OCI-LY3 (cell line): ENCODE measurements at regions not wholly inside any gene's neighbourhood (a gene's known extent, or its start where the extent isn't known, plus 50 kb on each side); places are given as distances from the start of the nearest gene placed in this dataset.

Experiments
- H2AFZ ChIP-seq: fragments of 200-600, 300-600 bp; shearing (Covaris generic); 2 replicates; pipeline ENCODE4 v1.6.0; 2014; ENCODE audit warnings: antibody characterized with exemption, low read depth, low read length
- H3K27ac ChIP-seq: fragments of 200-600, 300-600 bp; sonication (generic); 2 replicates; pipeline ENCODE4 v1.5.1; 2014; ENCODE audit warnings: mild to moderate bottlenecking, low read length, moderate library complexity, mixed read lengths
- H3K27me3 ChIP-seq: fragments of 200-600, 300-600 bp; sonication (generic); 2 replicates; pipeline ENCODE4 v1.6.1; 2014; ENCODE audit warnings: low read depth, low read length, mixed read lengths
- H3K36me3 ChIP-seq: fragments of 200-600, 300-600 bp; sonication (generic); replicated peaks from 2 replicates; pipeline ENCODE3; 2014; ENCODE audit warnings: low read depth, low read length, mixed read lengths
- H3K4me1 ChIP-seq: fragments of 300-600, 200-600 bp; sonication (generic); 2 replicates; pipeline ENCODE4 v1.6.1; 2014; ENCODE audit warnings: low read length, mixed read lengths
- H3K4me2 ChIP-seq: fragments of 200-600, 300-600 bp; sonication (generic); 2 replicates; pipeline ENCODE4 v1.6.1; 2014; ENCODE audit warnings: low read length, mixed read lengths
- H3K4me3 ChIP-seq: fragments of 300-600, 200-600 bp; sonication (generic); 2 replicates; pipeline ENCODE4 v1.5.1; 2014; ENCODE audit warnings: antibody characterized with exemption, mild to moderate bottlenecking, low read length, moderate library complexity
- H3K79me2 ChIP-seq: fragments of 300-600, 200-600 bp; shearing (Covaris generic); 2 replicates; pipeline ENCODE4 v1.6.1; 2014; ENCODE audit warnings: mild to moderate bottlenecking, low read length, mixed read lengths
- H3K9ac ChIP-seq: fragments of 300-600, 200-600 bp; shearing (Covaris generic); 2 replicates; pipeline ENCODE4 v1.6.0; 2014; ENCODE audit warnings: mild to moderate bottlenecking, low read length, moderate library complexity
- H3K9me3 ChIP-seq: fragments of 200-600, 300-600 bp; shearing (Covaris generic); 2 replicates; pipeline ENCODE4 v1.6.1; 2014; ENCODE audit warnings: low read length, mixed read lengths; ENCODE audit not compliant: insufficient read depth
- H4K20me1 ChIP-seq: fragments of 200-600, 300-600 bp; sonication (generic); 2 replicates; pipeline ENCODE4 v1.6.1; 2016; ENCODE audit warnings: low read length, mixed read lengths; ENCODE audit not compliant: insufficient read depth
- CTCF ChIP-seq: fragments of 200-600, 300-600 bp; sonication (generic); IDR thresholded peaks from 2 replicates; pipeline ENCODE4 v1.5.1; 2014; ENCODE audit warnings: antibody characterized with exemption, low read length, low read depth
- EZH2phosphoT487 ChIP-seq: fragments of 200-600 bp; shearing (Covaris generic); IDR thresholded peaks from 2 replicates; pipeline ENCODE4 v1.6.1; 2018; ENCODE audit warnings: antibody characterized with exemption, mixed run types, low read depth

GRCh38 chr3:55159711-55160110 is 231.9 kb upstream of the LRTM1 start:
- no peak overlapping the region for H3K4me3 ChIP-seq
- H3K27ac ChIP-seq = no peak overlapping the region
- no peak for TF ChIP-seq CTCF
- no peak for TF ChIP-seq EZH2phosphoT487
- H3K27me3 ChIP-seq = no peaks in the 10 kb centered on the region
- H3K36me3 ChIP-seq = no peaks in the 10 kb centered on the region
- no peaks in the 10 kb centered on the region for H3K79me2 ChIP-seq
- no peaks in the 10 kb centered on the region for H3K4me1 ChIP-seq
- H3K4me2 ChIP-seq = no peak overlapping the region
- H2AFZ ChIP-seq = no peak overlapping the region
- H3K9me3 ChIP-seq = no peaks in the 10 kb centered on the region
- no peak overlapping the region for H3K9ac ChIP-seq
- H4K20me1 ChIP-seq = 0 out of 2 replicates have a peak, but pooled peaks cover 2% of the 10 kb centered on the region

GRCh38 chr3:55159016-55159415 is 231.2 kb upstream of the LRTM1 start:
- no peak overlapping the region for H3K9ac ChIP-seq
- H3K27me3 ChIP-seq = no peaks in the 10 kb centered on the region
- TF ChIP-seq EZH2phosphoT487 = no peak
- TF ChIP-seq CTCF = no peak
- 0 out of 2 replicates have a peak, but pooled peaks cover 2% of the 10 kb centered on the region for H4K20me1 ChIP-seq
- no peak overlapping the region for H3K27ac ChIP-seq
- no peak overlapping the region for H2AFZ ChIP-seq
- no peaks in the 10 kb centered on the region for H3K36me3 ChIP-seq
- no peaks in the 10 kb centered on the region for H3K79me2 ChIP-seq
- H3K4me2 ChIP-seq = no peak overlapping the region
- no peaks in the 10 kb centered on the region for H3K4me1 ChIP-seq
- no peak overlapping the region for H3K4me3 ChIP-seq
- H3K9me3 ChIP-seq = no peaks in the 10 kb centered on the region

- H3K9me3 ChIP-seq = no peaks in the 10 kb centered on the region
- no peak overlapping the region for H3K4me2 ChIP-seq
- no peaks in the 10 kb centered on the region for H3K27me3 ChIP-seq
- no peak overlapping the region for H3K4me3 ChIP-seq
- H3K27ac ChIP-seq = no peak overlapping the region
- no peak overlapping the region for H2AFZ ChIP-seq
- no peaks in the 10 kb centered on the region for H3K4me1 ChIP-seq
- no peak overlapping the region for H3K9ac ChIP-seq
- no peaks in the 10 kb centered on the region for H3K79me2 ChIP-seq
- no peaks in the 10 kb centered on the region for H3K36me3 ChIP-seq
- TF ChIP-seq EZH2phosphoT487 (no peak), CTCF (no peak)
- H4K20me1 ChIP-seq = 0 out of 2 replicates have a peak, but pooled peaks cover 2% of the 10 kb centered on the region
These were observed 230.5 kb upstream of the LRTM1 start for GRCh38 chr3:55158345-55158744.

- H3K4me2 ChIP-seq = no peak overlapping the region
- H3K4me1 ChIP-seq = no peaks in the 10 kb centered on the region
- H3K79me2 ChIP-seq = no peaks in the 10 kb centered on the region
- no peak overlapping the region for H3K4me3 ChIP-seq
- TF ChIP-seq CTCF (no peak), EZH2phosphoT487 (no peak)
- no peaks in the 10 kb centered on the region for H3K36me3 ChIP-seq
- H3K9me3 ChIP-seq = no peaks in the 10 kb centered on the region
- H3K27me3 ChIP-seq = no peaks in the 10 kb centered on the region
- 0 out of 2 replicates have a peak, but pooled peaks cover 2% of the 10 kb centered on the region for H4K20me1 ChIP-seq
- no peak overlapping the region for H3K9ac ChIP-seq
- H2AFZ ChIP-seq = no peak overlapping the region
- H3K27ac ChIP-seq = no peak overlapping the region
These were observed 229.9 kb upstream of the LRTM1 start for GRCh38 chr3:55157731-55158130.
